ENCODE measurements at regions not wholly inside any gene's neighbourhood (a gene's known extent, or its start where the extent isn't known, plus 50 kb on each side); places are given as distances from the start of the nearest gene placed in this dataset.
"Not testable (repeated sequence)": the region's sequence is repeated elsewhere in the genome, so short reads cannot be mapped to it uniquely, and the experiment has no call there.

DNA sequence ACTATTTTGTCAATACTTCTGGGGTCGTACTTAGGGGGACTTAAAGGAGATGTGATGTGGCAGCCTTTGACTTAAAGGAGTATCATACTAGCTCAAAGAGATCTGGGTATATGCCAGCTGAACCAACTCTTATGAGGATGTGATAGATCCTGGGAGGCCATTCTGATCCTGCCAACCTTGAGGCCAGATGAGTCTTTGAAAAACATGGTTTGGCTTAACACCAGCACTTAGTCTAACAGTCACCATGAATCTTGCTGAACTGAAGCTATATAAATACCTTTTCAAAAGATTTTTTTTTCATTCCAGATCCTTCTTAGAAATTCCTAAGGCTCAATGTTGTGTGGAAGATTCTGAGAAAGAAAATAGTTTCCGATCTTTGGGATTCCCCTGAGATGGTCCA, 93.7 kb upstream of the FAM90A26 start:
- TF ChIP-seq, protein P1, sequence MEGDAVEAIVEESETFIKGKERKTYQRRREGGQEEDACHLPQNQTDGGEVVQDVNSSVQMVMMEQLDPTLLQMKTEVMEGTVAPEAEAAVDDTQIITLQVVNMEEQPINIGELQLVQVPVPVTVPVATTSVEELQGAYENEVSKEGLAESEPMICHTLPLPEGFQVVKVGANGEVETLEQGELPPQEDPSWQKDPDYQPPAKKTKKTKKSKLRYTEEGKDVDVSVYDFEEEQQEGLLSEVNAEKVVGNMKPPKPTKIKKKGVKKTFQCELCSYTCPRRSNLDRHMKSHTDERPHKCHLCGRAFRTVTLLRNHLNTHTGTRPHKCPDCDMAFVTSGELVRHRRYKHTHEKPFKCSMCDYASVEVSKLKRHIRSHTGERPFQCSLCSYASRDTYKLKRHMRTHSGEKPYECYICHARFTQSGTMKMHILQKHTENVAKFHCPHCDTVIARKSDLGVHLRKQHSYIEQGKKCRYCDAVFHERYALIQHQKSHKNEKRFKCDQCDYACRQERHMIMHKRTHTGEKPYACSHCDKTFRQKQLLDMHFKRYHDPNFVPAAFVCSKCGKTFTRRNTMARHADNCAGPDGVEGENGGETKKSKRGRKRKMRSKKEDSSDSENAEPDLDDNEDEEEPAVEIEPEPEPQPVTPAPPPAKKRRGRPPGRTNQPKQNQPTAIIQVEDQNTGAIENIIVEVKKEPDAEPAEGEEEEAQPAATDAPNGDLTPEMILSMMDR (IDR thresholded peaks at IDR 0.05) = not testable (repeated sequence)
- TF ChIP-seq POLR2AphosphoS5, POLR2A (IDR thresholded peaks at IDR 0.05): not testable (repeated sequence)

Measured in gastroesophageal sphincter (tissue), 3 donors.